HCT116 (cell line): ENCODE measurements at regions not wholly inside any gene's neighbourhood (a gene's known extent, or its start where the extent isn't known, plus 50 kb on each side); places are given as distances from the start of the nearest gene placed in this dataset.

Experiments
- POLR2AphosphoS5 ChIP-seq: IDR thresholded peaks from 2 replicates; pipeline ENCODE4 v1.6.1; 2011; ENCODE audit warnings: mild to moderate bottlenecking, low read depth, low read length, moderate library complexity
- TCF7L2 ChIP-seq: IDR thresholded peaks from 2 replicates; pipeline ENCODE4 v1.7.0; 2011; ENCODE audit warnings: borderline replicate concordance, inconsistent platforms; ENCODE audit not compliant: insufficient read depth, insufficient read length; ENCODE audit errors: extremely low read depth

- TF ChIP-seq TCF7L2 (no peak), POLR2AphosphoS5 (no peak)
Observed at GRCh38 chr13:60347174-60347573, 49.8 kb upstream of the TDRD3 start.
